GM18517 (cell line): ENCODE measurements at regions not wholly inside any gene's neighbourhood (a gene's known extent, or its start where the extent isn't known, plus 50 kb on each side); places are given as distances from the start of the nearest gene placed in this dataset.
A peak's percentile ranks its signal among the peaks of the same experiment; 100 is the strongest.

Source experiments
- ATAC-seq: cut with Tn5 transposase; IDR thresholded peaks from one replicate; pipeline ENCODE4 v1.9.1; 2021; ENCODE audit warnings: mild to moderate bottlenecking, moderate library complexity; ENCODE audit not compliant: unreplicated experiment

GRCh38 chr5:34480810-34481528 is 175.2 kb upstream of the RAI14 start:
- no peak for ATAC-seq

DNA sequence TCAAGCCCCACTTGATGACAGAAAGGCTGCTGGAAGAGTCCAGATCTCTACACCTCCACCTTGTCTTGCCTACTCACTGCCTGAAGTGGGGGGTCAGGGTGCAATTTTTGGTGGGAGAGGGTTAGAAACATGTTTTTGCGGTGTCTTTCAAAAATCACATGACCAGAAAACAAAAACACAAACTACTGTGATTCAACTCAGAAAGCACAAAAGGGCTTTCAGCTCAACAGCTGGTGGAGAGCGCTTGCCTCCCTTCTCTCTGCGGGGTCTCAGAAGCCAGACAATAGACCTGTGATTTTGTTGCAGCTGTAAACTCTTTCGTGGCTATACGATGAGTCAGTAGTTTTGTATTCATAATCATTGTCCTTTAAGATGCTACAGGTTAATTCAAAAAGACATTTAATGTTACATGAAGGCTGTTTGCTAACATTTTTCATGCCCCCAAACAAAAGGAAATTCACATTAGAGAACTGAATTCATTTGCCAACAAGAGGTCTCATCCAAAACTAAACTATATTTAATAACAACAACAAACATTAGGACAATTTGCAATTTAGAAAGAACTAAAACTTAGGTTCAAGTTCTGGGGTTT is 172.6 kb upstream of the RAI14 start:
- no peak for ATAC-seq

DNA sequence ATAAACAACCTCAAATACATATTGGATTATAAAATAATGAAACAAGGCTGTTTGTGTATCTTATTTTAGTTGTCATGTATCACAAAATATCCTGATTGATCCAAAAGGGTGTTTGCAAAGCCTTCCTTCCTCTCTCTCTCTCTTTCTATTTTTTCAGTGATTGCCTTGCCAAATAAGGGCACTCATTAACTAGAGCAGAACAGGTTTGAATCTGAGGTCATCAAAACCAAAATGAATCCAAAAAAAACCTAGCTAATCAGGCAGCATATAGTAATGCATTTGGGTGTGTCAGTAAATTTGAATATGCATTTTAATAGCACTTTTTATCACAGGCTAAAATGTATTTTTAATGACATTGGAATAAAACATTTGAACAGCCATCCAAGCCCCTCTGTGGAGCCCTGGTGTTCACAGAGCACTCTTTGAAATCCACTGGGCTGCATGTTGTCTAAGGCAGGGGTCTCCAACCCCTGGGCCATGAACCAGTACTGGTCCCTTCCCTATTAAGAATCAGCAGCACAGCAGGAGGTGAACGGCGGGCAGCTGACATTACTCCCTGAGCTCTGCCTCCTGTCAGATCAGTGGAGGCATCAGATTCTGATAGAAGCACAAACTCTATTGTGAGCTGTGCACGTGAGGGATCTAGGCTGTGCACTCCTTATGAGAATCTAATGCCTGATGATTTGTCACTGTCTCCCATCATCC is 171.8 kb upstream of the RAI14 start:
- no peak for ATAC-seq

- ATAC-seq, result no peak
These were observed 170.4 kb upstream of the RAI14 start for GRCh38 chr5:34485768-34486030.

DNA sequence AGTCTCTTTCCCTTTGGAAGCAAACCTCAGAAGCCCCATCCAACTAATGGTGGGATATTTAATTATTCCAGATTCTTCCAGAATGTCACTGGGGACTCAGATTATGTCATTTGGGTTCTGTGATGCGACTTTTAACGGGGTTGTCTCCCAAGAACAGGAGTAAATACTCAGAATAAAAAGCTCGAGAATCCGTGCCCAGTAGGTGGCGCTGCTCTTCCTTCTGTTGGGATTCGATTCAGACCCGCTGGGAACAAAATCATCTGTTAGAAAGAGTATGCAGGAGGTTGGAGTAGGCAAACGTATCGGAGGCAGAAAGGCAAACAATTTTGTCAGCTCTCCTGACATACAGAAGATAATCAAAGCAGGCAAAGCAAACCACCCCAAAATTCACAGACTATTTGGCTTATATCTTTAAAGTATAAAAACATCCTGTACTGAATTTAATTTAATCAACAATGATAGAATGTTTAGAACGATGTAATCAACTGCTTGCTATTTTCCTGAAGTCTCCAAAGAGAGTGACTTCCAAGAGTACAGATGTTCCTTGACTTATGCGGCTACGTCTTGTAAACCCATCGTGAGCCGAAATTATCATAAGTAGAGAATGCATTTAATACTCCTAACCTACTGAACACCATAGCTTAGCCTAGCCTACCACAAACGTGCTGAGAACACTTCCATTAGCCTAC is 169.8 kb upstream of the RAI14 start:
- ATAC-seq, result peak; percentile 76

DNA sequence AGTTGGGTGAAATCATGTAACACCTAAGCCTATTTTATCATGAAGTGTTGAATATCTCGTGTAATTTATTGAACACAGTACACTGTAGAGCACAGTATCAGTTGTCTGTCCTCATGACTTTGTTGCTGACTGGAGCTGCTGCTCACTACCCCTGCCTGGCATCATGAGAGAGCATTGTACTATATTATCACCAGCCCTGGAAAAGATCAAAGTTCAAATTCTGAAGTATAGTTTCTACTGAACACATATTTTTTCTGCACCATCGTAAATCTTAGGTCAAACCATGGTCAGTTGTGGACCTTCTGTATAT is 169.3 kb upstream of the RAI14 start:
- ATAC-seq, result no peak

DNA sequence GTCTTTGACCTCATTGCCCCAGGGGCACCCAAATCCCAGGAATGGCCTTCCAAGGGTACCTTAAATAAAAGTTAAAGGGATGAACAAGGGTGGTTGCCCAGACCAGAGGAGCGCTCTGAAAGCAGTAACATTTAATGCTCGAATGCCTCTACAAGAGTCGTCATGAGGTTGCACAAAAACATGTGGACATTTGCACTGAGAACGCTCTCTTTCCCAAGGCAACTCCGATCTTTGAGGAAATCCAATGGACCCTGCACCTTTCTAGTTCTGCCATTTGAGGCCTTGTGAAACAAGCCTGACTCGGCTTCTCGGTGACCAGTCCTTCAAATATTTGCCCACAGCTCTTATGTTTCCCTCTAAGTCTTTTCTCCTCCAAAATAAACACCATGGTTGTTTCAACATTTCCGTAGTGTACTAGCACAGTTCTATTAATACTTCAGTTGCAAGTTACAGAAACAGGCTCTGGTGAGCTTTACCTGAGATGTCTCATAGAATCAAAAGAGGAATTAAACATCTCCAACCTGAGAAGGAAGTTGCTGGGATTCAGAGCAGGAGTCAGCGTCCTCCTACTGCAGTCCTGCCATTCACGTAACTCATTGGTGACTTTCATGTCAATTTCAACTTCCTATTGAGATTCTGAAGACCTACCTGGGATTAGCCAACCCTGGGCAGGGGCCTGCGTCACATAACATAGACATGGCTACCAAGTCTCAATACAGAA is 168.8 kb upstream of the RAI14 start:
- ATAC-seq, result no peak

- ATAC-seq, result no peak
These were observed 168.2 kb upstream of the RAI14 start for GRCh38 chr5:34487956-34488355.

GRCh38 chr5:34488984-34489383 is 167.1 kb upstream of the RAI14 start:
- ATAC-seq, result no peak

GRCh38 chr5:34490506-34491250 is 165.4 kb upstream of the RAI14 start:
- no peak for ATAC-seq

GRCh38 chr5:34491251-34491620 is 164.9 kb upstream of the RAI14 start:
- no peak for ATAC-seq

GRCh38 chr5:34494111-34494755 is 161.9 kb upstream of the RAI14 start:
- no peak for ATAC-seq

DNA sequence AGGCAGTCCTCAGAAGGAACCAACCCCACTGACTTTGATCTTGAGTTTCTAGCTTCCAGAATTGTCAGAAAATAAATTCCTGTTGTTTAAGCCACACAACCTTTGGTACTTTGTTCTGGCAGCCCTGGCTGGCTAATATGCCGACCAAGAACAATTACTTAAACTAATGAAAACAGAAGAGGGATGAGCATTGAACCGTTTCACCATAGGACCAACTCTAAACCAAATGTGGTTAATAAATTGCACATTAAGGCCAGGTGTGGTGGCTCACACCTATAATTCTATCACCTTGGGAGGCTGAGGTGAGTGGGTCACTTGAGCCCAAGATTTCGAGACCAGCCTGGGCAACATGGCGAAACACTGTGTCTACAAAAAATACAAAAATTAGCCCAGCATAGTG is 160.9 kb upstream of the RAI14 start:
- no peak for ATAC-seq

DNA sequence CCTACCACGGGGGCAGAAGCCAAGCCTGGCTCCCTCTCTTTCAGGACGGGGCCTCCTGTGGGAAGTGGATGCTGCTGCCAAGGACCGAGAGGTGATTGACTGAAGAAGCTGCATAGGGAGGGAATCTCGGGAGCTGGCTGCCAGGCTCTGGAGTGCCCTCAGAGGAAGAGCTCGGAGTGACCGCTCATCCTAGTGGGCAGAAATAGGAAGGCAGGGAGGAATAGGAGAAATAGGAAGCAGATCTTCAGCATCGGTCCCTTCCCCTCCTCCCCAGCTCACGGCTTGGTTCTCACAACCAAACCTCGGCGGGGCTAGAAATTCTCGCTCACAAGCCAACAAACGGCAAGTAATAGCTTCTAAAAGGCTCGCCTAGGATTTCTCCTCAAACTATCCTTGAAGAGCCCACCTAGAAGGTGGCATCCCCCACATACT is 159.9 kb upstream of the RAI14 start:
- no peak for ATAC-seq

DNA sequence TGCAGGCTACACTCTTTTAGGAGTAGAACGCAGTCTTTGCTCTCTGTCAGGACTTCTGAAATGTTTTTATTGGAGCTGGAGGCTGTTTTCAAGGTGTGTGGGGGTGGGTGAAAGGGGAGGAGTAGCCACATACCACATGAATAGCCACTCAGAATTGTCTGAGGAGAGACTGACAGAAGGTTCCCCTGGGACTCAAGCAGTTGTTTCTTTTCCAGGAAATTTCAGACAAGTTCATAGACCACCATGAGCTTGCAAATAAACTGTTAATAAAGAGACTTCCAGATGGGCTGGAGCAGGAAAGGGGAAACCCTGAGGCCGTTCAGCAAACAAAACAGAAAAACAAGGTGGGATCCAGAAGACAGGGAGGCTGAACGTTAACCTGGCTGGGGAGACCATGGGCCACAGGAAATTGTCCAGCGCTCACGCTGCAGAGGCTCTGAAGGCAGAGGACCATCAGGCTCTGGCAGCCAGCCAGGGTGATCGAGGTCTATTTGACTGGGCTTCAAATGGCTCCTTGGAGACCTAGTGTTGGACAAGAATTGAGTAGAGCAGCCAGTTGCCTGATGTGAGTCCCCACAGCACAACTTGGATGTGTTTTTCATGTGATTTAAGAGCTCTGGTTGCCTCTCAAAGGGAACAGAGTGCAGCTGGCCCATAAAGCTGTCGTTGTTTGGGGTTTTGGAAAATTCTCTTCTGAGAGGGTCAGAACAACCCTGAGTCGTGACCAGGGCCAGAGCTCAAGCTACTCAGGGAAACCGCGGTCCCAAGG is 159.2 kb upstream of the RAI14 start:
- no peak for ATAC-seq

- ATAC-seq, result no peak
These were observed 158.7 kb upstream of the RAI14 start for GRCh38 chr5:34497470-34497808.

- ATAC-seq, result no peak
These were observed 157.6 kb upstream of the RAI14 start for GRCh38 chr5:34498572-34498971.

GRCh38 chr5:34499001-34499734 is 157.0 kb upstream of the RAI14 start:
- ATAC-seq, result peak; percentile 96

DNA sequence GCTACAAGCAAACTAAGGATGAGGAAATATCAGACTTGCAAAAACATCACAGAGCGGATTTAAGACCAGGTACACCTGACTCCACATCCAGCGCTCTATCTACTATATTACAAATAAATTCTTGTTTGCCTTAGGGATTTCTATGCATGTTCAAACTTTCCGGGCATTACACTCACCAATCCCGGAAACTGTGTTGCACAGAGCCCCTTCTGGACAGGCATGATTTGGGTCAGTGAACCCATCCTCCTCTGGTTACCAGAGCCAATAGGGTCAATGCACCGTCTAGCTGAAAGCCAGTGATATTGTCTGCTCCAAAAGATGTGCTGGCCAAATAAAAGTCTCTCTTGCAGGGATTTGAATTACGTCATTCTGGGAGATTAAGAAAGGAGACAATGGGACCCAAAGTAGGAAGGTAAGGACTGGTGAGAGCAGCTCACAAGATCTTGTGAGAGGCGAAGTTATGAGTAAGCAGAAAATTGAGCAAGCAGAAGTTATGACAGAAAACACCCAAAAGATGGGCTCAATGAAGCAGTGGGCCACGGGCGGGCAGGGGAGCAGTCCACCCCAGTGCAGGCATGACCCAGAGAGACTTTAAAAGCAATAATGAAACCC is 155.8 kb upstream of the RAI14 start:
- no peak for ATAC-seq
